Naive thymus-derived CD4-positive, alpha-beta T cell (primary cell): ENCODE measurements at regions not wholly inside any gene's neighbourhood (a gene's known extent, or its start where the extent isn't known, plus 50 kb on each side); places are given as distances from the start of the nearest gene placed in this dataset.
A peak's percentile ranks its signal among the peaks of the same experiment; 100 is the strongest.

Source experiments
- ATAC-seq: fragments of 150-1000 bp; cut with Tn5 transposase; 2 replicates; pipeline ENCODE4 v1.10.0; 2021; ENCODE audit warnings: mild to moderate bottlenecking, moderate library complexity
- CTCF ChIA-PET: fragments of 350-600 bp; sonication (Branson Sonifier 250); formaldehyde crosslinking; loops from one replicate; lab custom pipeline; 2021; ENCODE audit warnings: antibody characterized with exemption; lab: Charles Lee
- POLR2A ChIA-PET: fragments of 350-600 bp; sonication (Branson Sonifier 250); formaldehyde crosslinking; loops from one replicate; lab custom pipeline; 2021; ENCODE audit warnings: antibody characterized with exemption, inconsistent platforms; lab: Charles Lee
- DNase-seq, 9 donors: peaks; one replicate each; pipeline versions ENCODE4 v3.0.0 to v3.0.0-alpha.2; 2020 to 2022; ENCODE audit warnings: mixed read lengths in 1 of 9
- H3K27ac ChIP-seq: one replicate; pipeline ENCODE4 v1.7.0; 2013; ENCODE audit warnings: mild to moderate bottlenecking, low read depth, low read length, moderate library complexity
- H3K27me3 ChIP-seq, 2 donors: one replicate each; pipeline ENCODE4 v1.7.0; 2013; ENCODE audit warnings: low read length in 2 of 2, mild to moderate bottlenecking in 2 of 2, moderate library complexity in 2 of 2; ENCODE audit not compliant: control insufficient read depth in 2 of 2, insufficient read depth in 2 of 2
- H3K36me3 ChIP-seq, 3 experiments: 1 replicate in 2 of 3; 2 replicates in 1 of 3; pipeline ENCODE4 v1.7.0; 2013; ENCODE audit warnings: low read length in 3 of 3, mild to moderate bottlenecking in 3 of 3, moderate library complexity in 1 of 3; ENCODE audit not compliant: insufficient read depth in 3 of 3, control insufficient read depth in 2 of 3
- H3K4me1 ChIP-seq, 2 donors: one replicate each; pipeline ENCODE4 v1.7.0; 2013; ENCODE audit warnings: low read length in 2 of 2, mild to moderate bottlenecking in 2 of 2, moderate library complexity in 1 of 2; ENCODE audit not compliant: control insufficient read depth in 2 of 2, insufficient read depth in 2 of 2
- H3K4me3 ChIP-seq: 2 replicates; pipeline ENCODE4 v1.7.0; 2013; ENCODE audit warnings: mild to moderate bottlenecking, low read length
- H3K9me3 ChIP-seq, 3 experiments: 1 replicate in 2 of 3; 2 replicates in 1 of 3; pipeline ENCODE4 v1.7.0; 2013; ENCODE audit warnings: low read length in 3 of 3; ENCODE audit not compliant: control insufficient read depth in 2 of 3
- H3K27ac Mint-ChIP-seq, 9 donors: one replicate each; pipeline ENCODE4 v1.8.0; 2020 to 2022; ENCODE audit warnings: mixed read lengths in 9 of 9, mild to moderate bottlenecking in 8 of 9, moderate library complexity in 5 of 9, inconsistent platforms in 2 of 9
- H3K27me3 Mint-ChIP-seq, 5 donors: one replicate each; pipeline ENCODE4 v1.8.0; 2021 to 2022; ENCODE audit warnings: mixed read lengths in 5 of 5, mild to moderate bottlenecking in 1 of 5
- H3K36me3 Mint-ChIP-seq, 5 donors: one replicate each; pipeline ENCODE4 v1.8.0; 2020 to 2022; ENCODE audit warnings: mixed read lengths in 5 of 5, mild to moderate bottlenecking in 3 of 5, inconsistent platforms in 1 of 5
- H3K4me1 Mint-ChIP-seq, 7 donors: one replicate each; pipeline ENCODE4 v1.8.0; 2020 to 2022; ENCODE audit warnings: mixed read lengths in 7 of 7, mild to moderate bottlenecking in 3 of 7, inconsistent platforms in 1 of 7
- H3K4me3 Mint-ChIP-seq, 10 donors: one replicate each; pipeline ENCODE4 v1.8.0; 2020 to 2022; ENCODE audit warnings: mild to moderate bottlenecking in 10 of 10, mixed read lengths in 10 of 10, moderate library complexity in 6 of 10, inconsistent platforms in 2 of 10
- H3K9me3 Mint-ChIP-seq, 11 donors: one replicate each; pipeline ENCODE4 v1.8.0; 2020 to 2022; ENCODE audit warnings: mixed read lengths in 11 of 11, mild to moderate bottlenecking in 4 of 11, inconsistent platforms in 1 of 11, moderate library complexity in 1 of 11
- intact Hi-C, 2 donors: fragments of 100-400 bp; cut with micrococcal nuclease; formaldehyde crosslinking; loops; one replicate each; pipeline ENCODE4 v1.15.1; 2023

- H3K4me3 ChIP-seq, result no peak overlapping the region
- H3K4me1 Mint-ChIP-seq, result no peaks in the 10 kb centered on the region
- no peak for ATAC-seq
- no peaks in the 10 kb centered on the region for H3K27me3 Mint-ChIP-seq
- peaks cover 0 to 3% (median 0%) of the 10 kb centered on the region in 5 donors for H3K36me3 Mint-ChIP-seq
- DNase-seq, result no peak
- H3K27me3 ChIP-seq, result no peaks in the 10 kb centered on the region
- ChIA-PET POLR2A (no interaction called here), CTCF (interaction anchor here (1.0 to 1.6 kb wide), 2 partner anchors 9 to 135 kb away, joined by 4 read pairs; no protein-coding TSS in a partner anchor)
- H3K9me3 Mint-ChIP-seq, result peaks cover 0 to 1% (median 0%) of the 10 kb centered on the region in 11 donors
- H3K4me3 Mint-ChIP-seq, result no peak overlapping the region
- no peaks in the 10 kb centered on the region for H3K9me3 ChIP-seq
- no peak overlapping the region for H3K27ac ChIP-seq
- intact Hi-C loops, result no loop called here
- H3K36me3 ChIP-seq, result no peaks in the 10 kb centered on the region
- no peak overlapping the region for H3K27ac Mint-ChIP-seq
- no peaks in the 10 kb centered on the region for H3K4me1 ChIP-seq
These were observed 173.0 kb downstream of the SHQ1 start for GRCh38 chr3:72675243-72675642.

- intact Hi-C loops, result no loop called here
- POLR2A ChIA-PET, result interaction anchor here (1.0 to 1.4 kb wide), 2 partner anchors 16 to 148 kb away, joined by 3 to 4 read pairs; no protein-coding TSS in a partner anchor
- no peaks in the 10 kb centered on the region for H3K4me1 ChIP-seq
- ATAC-seq (no peak), DNase-seq (no peak)
- H3K9me3 ChIP-seq, result no peaks in the 10 kb centered on the region
- H3K27ac ChIP-seq, result no peak overlapping the region
- H3K27me3 ChIP-seq, result no peaks in the 10 kb centered on the region
- Mint-ChIP-seq H3K4me1 (no peaks in the 10 kb centered on the region), H3K27me3 (no peaks in the 10 kb centered on the region), H3K4me3 (no peak overlapping the region), H3K27ac (no peak overlapping the region), H3K36me3 (peaks cover 0 to 3% (median 0%) of the 10 kb centered on the region in 5 donors), H3K9me3 (peaks cover 0 to 1% (median 0%) of the 10 kb centered on the region in 11 donors)
- H3K4me3 ChIP-seq, result no peak overlapping the region
- CTCF ChIA-PET, result no interaction called here
- no peaks in the 10 kb centered on the region for H3K36me3 ChIP-seq
These were observed 175.1 kb downstream of the SHQ1 start for GRCh38 chr3:72673011-72673771.

- Histone ChIP-seq H3K27me3 (no peaks in the 10 kb centered on the region), H3K4me3 (no peak overlapping the region), H3K4me1 (peaks cover 0 to 4% of the 10 kb centered on the region in 2 donors), H3K36me3 (no peaks in the 10 kb centered on the region), H3K27ac (no peak overlapping the region), H3K9me3 (no peaks in the 10 kb centered on the region)
- Mint-ChIP-seq H3K4me3 (no peak overlapping the region), H3K27ac (no peak overlapping the region), H3K36me3 (no peaks in the 10 kb centered on the region), H3K27me3 (no peaks in the 10 kb centered on the region), H3K4me1 (no peaks in the 10 kb centered on the region), H3K9me3 (no peaks in the 10 kb centered on the region)
- intact Hi-C loops, result loop anchor here in 1 of 2 donors (5.0 to 10.0 kb wide), 2 partner anchors 68 to 386 kb away; no protein-coding TSS in a partner anchor
- CTCF ChIA-PET, result interaction anchor here (0.7 kb wide), 1 partner anchor 149 kb away, joined by 3 read pairs; no protein-coding TSS in a partner anchor
- no peak for DNase-seq
- ATAC-seq, result no peak
- POLR2A ChIA-PET, result interaction anchor here (0.7 kb wide), 1 partner anchor 153 kb away, joined by 4 read pairs; no protein-coding TSS in a partner anchor
These were observed 179.0 kb downstream of the SHQ1 start for GRCh38 chr3:72669224-72669623.

DNA sequence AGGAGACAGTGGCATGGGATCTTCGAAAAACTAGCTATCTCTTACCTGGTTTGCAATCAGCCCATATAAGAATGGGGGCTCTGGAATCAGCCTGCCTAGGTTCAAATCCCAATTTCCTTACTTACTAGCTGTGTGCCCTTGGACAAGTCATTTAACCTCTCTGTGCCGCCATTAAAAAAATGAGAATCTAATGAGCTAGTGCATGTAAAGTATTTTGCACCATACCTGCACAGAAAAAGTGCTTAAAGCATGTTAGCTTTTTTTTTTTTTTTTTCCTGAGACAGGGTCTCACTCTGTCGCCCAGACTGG is 181.8 kb downstream of the SHQ1 start:
- intact Hi-C loops, result loop anchor here (1.0 to 10.0 kb wide), 9 partner anchors 71 to 791 kb away; no protein-coding TSS in a partner anchor
- Histone ChIP-seq H3K27ac (no peak overlapping the region), H3K4me3 (no peak overlapping the region), H3K36me3 (no peaks in the 10 kb centered on the region), H3K27me3 (no peaks in the 10 kb centered on the region), H3K4me1 (peaks cover 0 to 4% of the 10 kb centered on the region in 2 donors), H3K9me3 (no peaks in the 10 kb centered on the region)
- Mint-ChIP-seq H3K27me3 (no peaks in the 10 kb centered on the region), H3K4me3 (no peak overlapping the region), H3K36me3 (no peaks in the 10 kb centered on the region), H3K27ac (peak overlapping the region in 1 of 9 donors; percentile 59), H3K4me1 (no peaks in the 10 kb centered on the region), H3K9me3 (no peaks in the 10 kb centered on the region)
- ATAC-seq (no peak), DNase-seq (no peak)
- CTCF ChIA-PET, result interaction anchor here (0.6 to 5.9 kb wide), 34 partner anchors 8 to 955 kb away, joined by 3 to 242 read pairs (median 4); partner anchors contain the start of gene SHQ1
- POLR2A ChIA-PET, result interaction anchor here (0.7 to 3.2 kb wide), 7 partner anchors 8 to 795 kb away, joined by 3 to 32 read pairs (median 5); no protein-coding TSS in a partner anchor

DNA sequence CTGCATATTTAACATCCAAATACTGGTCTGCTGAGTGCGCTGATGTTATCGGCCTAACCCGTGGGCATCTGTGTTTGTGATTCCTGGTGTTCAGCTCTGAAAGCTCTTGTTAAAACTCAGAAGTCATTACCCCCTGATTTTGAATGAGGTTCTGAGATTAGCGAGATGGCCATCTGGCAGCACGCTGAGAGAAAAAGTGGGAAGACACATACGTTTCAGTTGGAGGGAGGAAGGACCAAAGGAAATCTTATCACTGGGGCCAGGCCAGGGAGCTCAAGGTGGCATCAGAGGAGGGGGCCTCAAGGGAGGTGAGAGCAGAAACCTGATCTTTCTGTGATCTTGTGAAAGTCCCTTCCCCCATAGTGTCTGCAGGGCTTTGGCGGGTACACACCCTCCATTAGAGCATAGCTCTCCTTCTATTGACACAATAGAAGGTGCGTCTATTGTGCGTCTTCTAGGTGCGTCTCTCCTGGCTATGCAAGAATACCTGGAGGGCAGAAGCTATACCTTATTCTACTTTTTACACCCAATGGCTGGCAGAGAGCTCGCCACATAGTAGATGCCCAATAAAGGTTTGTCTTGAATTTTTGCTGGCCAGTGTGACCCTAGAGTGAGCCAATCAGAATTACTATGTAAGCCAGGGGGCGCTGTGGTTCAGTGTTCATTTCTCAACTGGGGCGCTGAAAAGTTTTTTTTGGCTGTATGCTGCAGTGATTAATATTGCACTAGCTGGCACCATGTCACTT is 182.4 kb downstream of the SHQ1 start:
- ChIA-PET POLR2A (interaction anchor here (0.7 to 3.2 kb wide), 9 partner anchors 8 to 933 kb away, joined by 3 to 32 read pairs (median 4); no protein-coding TSS in a partner anchor), CTCF (interaction anchor here (0.6 to 5.9 kb wide), 39 partner anchors 8 to 955 kb away, joined by 3 to 242 read pairs (median 4); partner anchors contain the start of gene SHQ1)
- no peaks in the 10 kb centered on the region for H3K36me3 Mint-ChIP-seq
- peak overlapping the region in 1 of 9 donors; percentile 59 for H3K27ac Mint-ChIP-seq
- no peaks in the 10 kb centered on the region for H3K9me3 Mint-ChIP-seq
- H3K4me1 Mint-ChIP-seq, result no peaks in the 10 kb centered on the region
- H3K9me3 ChIP-seq, result no peaks in the 10 kb centered on the region
- H3K4me3 Mint-ChIP-seq, result no peak overlapping the region
- no peak overlapping the region for H3K27ac ChIP-seq
- H3K4me3 ChIP-seq, result no peak overlapping the region
- intact Hi-C loops, result loop anchor here (1.0 to 10.0 kb wide), 9 partner anchors 71 to 791 kb away; no protein-coding TSS in a partner anchor
- H3K36me3 ChIP-seq, result no peaks in the 10 kb centered on the region
- DNase-seq (peak; percentile 34 to 80 (median 59)), ATAC-seq (peak; percentile 73)
- H3K27me3 Mint-ChIP-seq, result no peaks in the 10 kb centered on the region
- H3K4me1 ChIP-seq, result peaks cover 0 to 4% of the 10 kb centered on the region in 2 donors
- H3K27me3 ChIP-seq, result no peaks in the 10 kb centered on the region

DNA sequence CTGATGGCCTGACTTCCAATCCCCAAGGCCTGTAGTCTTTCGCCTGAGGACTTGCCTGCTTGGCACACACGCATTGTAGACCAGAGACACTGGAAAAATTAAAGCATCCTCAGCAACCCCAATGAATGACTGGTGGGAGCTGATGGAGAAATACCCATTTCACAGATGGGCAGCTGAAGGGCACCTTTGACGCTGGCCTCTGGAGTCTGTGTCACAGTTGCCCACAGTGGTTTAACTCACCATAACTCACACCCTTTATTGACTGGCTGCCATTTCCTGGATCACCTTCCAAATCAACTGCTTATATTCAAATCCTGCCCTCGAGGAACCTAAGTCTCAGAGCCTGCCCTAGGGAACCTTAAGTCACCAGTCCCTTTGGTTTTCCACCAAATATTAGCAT is 183.1 kb downstream of the SHQ1 start:
- no peak overlapping the region for H3K27ac ChIP-seq
- ATAC-seq (no peak), DNase-seq (no peak)
- H3K9me3 ChIP-seq, result no peaks in the 10 kb centered on the region
- H3K9me3 Mint-ChIP-seq, result no peaks in the 10 kb centered on the region
- H3K4me1 Mint-ChIP-seq, result no peaks in the 10 kb centered on the region
- peaks cover 0 to 4% of the 10 kb centered on the region in 2 donors for H3K4me1 ChIP-seq
- no peaks in the 10 kb centered on the region for H3K36me3 ChIP-seq
- no peaks in the 10 kb centered on the region for H3K36me3 Mint-ChIP-seq
- ChIA-PET POLR2A (interaction anchor here (0.7 to 3.2 kb wide), 4 partner anchors 74 to 932 kb away, joined by 3 to 32 read pairs (median 11); no protein-coding TSS in a partner anchor), CTCF (interaction anchor here (0.7 to 5.9 kb wide), 19 partner anchors 7 to 954 kb away, joined by 3 to 242 read pairs (median 4); no protein-coding TSS in a partner anchor)
- no peak overlapping the region for H3K27ac Mint-ChIP-seq
- H3K4me3 ChIP-seq, result no peak overlapping the region
- H3K27me3 ChIP-seq, result no peaks in the 10 kb centered on the region
- H3K27me3 Mint-ChIP-seq, result no peaks in the 10 kb centered on the region
- intact Hi-C loops, result loop anchor here in 1 of 2 donors (5.0 to 10.0 kb wide), 2 partner anchors 72 to 390 kb away; no protein-coding TSS in a partner anchor
- H3K4me3 Mint-ChIP-seq, result no peak overlapping the region
